Ammon's horn (tissue), 1 donor: ENCODE measurements at regions not wholly inside any gene's neighbourhood (a gene's known extent, or its start where the extent isn't known, plus 50 kb on each side); places are given as distances from the start of the nearest gene placed in this dataset.

Experiments used
- DNase-seq: peaks from one replicate; pipeline ENCODE4 v3.0.0-alpha.2; 2016; ENCODE audit warnings: low spot score

GRCh38 chr18:67290421-67290820 lies 226.1 kb downstream of the DSEL start:
- DNase-seq = no peak

- DNase-seq = no peak
Measured at GRCh38 chr18:67285583-67285982, 230.9 kb downstream of the DSEL start.

- no peak for DNase-seq
Measured at GRCh38 chr18:67282796-67283195, 233.7 kb downstream of the DSEL start.

- no peak for DNase-seq
Measured at GRCh38 chr18:67281746-67282145, 234.8 kb downstream of the DSEL start.

- no peak for DNase-seq
Measured at GRCh38 chr18:67280486-67281242, 235.9 kb downstream of the DSEL start.

GRCh38 chr18:67279988-67280387 lies 236.5 kb downstream of the DSEL start:
- DNase-seq = no peak

GRCh38 chr18:67278984-67279383 lies 237.5 kb downstream of the DSEL start:
- no peak for DNase-seq

- DNase-seq = no peak
Measured at GRCh38 chr18:67276638-67277037, 239.9 kb downstream of the DSEL start.

GRCh38 chr18:67273288-67273687 lies 243.2 kb downstream of the DSEL start:
- DNase-seq = no peak

- no peak for DNase-seq
Measured at GRCh38 chr18:67269206-67269605, 247.3 kb downstream of the DSEL start.

- no peak for DNase-seq
Measured at GRCh38 chr18:67268530-67268929, 248.0 kb downstream of the DSEL start.

GRCh38 chr18:67266246-67267237 lies 250.0 kb downstream of the DSEL start:
- no peak for DNase-seq

GRCh38 chr18:67265464-67266245 lies 250.9 kb downstream of the DSEL start:
- no peak for DNase-seq

GRCh38 chr18:67261931-67262552 lies 254.5 kb downstream of the DSEL start:
- no peak for DNase-seq

- no peak for DNase-seq
Measured at GRCh38 chr18:67260841-67261240, 255.7 kb downstream of the DSEL start.

- no peak for DNase-seq
Measured at GRCh38 chr18:67250776-67251424, 265.6 kb downstream of the DSEL start.

GRCh38 chr18:67243799-67244587 lies 272.5 kb downstream of the DSEL start:
- peak; percentile 2 for DNase-seq

GRCh38 chr18:67242001-67242400 lies 274.5 kb downstream of the DSEL start:
- no peak for DNase-seq

- DNase-seq = no peak
Measured at GRCh38 chr18:67241299-67241698, 275.2 kb downstream of the DSEL start.

- DNase-seq = no peak
Measured at GRCh38 chr18:67239826-67240225, 276.7 kb downstream of the DSEL start.
